ENCODE measurements at regions not wholly inside any gene's neighbourhood (a gene's known extent, or its start where the extent isn't known, plus 50 kb on each side); places are given as distances from the start of the nearest gene placed in this dataset.
"Not testable (repeated sequence)": the region's sequence is repeated elsewhere in the genome, so short reads cannot be mapped to it uniquely, and the experiment has no call there.

- DNase-seq (ENCODE audit: extremely low spot score); POLR2A ChIA-PET: not testable (repeated sequence)
- CTCF ChIA-PET: interaction anchor here (3.0 kb wide), 1 partner anchor 14 kb away, joined by 10 read pairs; no protein-coding TSS in a partner anchor
Measured at GRCh38 chr4:142897518-142897917, 51.4 kb upstream of the INPP4B start.

GRCh38 chr4:142900622-142901021 lies 54.5 kb upstream of the INPP4B start:
- POLR2A ChIA-PET: no interaction called here
- CTCF ChIA-PET: no interaction called here

GRCh38 chr4:142901166-142901662 lies 55.1 kb upstream of the INPP4B start:
- ChIA-PET CTCF (no interaction called here), POLR2A (no interaction called here)
- no peak for TF ChIP-seq CTCF (IDR thresholded peaks at IDR 0.05; ENCODE audit: control extremely low read depth, extremely low read depth, low read depth, missing control alignments)
- no peak for DNase-seq (ENCODE audit: extremely low spot score)

More at GRCh38 chr4:142900622-142901021, 54.5 kb upstream of the INPP4B start:
- DNase-seq (ENCODE audit: extremely low spot score): no peak
- TF ChIP-seq CTCF (IDR thresholded peaks at IDR 0.05; ENCODE audit: control extremely low read depth, extremely low read depth, low read depth, missing control alignments): no peak

DNA sequence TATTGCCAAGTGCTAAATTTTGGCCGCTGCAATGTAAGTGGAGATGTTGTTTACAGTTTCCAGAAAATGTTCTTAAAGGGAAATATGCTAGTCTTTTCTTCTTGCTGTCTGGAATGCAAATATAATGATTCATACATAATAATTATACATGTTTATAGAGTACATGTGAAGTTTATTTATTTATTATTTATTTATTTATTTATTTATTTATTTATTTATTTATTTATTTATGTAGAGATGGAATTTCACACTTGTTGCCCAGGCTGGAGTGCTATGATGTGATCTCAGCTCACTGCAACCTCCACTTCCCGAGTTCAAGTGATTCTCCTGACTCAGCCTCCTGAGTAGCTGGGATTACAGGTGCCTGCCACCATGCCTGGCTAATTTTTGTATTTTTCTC lies 57.5 kb upstream of the INPP4B start:
- POLR2A ChIA-PET; DNase-seq (ENCODE audit: extremely low spot score); CTCF ChIA-PET: not testable (repeated sequence)

GRCh38 chr4:142909908-142910307 lies 63.8 kb upstream of the INPP4B start:
- TF ChIP-seq CTCF (IDR thresholded peaks at IDR 0.05; ENCODE audit: control extremely low read depth, extremely low read depth, low read depth, missing control alignments): no peak
- DNase-seq (ENCODE audit: extremely low spot score): no peak
- ChIA-PET CTCF (interaction anchor here (0.9 to 1.5 kb wide), 3 partner anchors 12 to 28 kb away, joined by 3 to 5 read pairs (median 3); no protein-coding TSS in a partner anchor), POLR2A (no interaction called here)

GRCh38 chr4:142913034-142913433 lies 66.9 kb upstream of the INPP4B start:
- TF ChIP-seq CTCF (IDR thresholded peaks at IDR 0.05; ENCODE audit: control extremely low read depth, extremely low read depth, low read depth, missing control alignments): no peak
- CTCF ChIA-PET: interaction anchor here (1.6 to 3.2 kb wide), 2 partner anchors 10 to 15 kb away, joined by 6 to 10 read pairs; no protein-coding TSS in a partner anchor
- POLR2A ChIA-PET: no interaction called here
- DNase-seq (ENCODE audit: extremely low spot score): no peak

GRCh38 chr4:142913461-142914030 lies 67.4 kb upstream of the INPP4B start:
- CTCF ChIA-PET: interaction anchor here (1.6 to 3.2 kb wide), 2 partner anchors 10 to 15 kb away, joined by 6 to 10 read pairs; no protein-coding TSS in a partner anchor
- POLR2A ChIA-PET: no interaction called here
- no peak for TF ChIP-seq CTCF (IDR thresholded peaks at IDR 0.05; ENCODE audit: control extremely low read depth, extremely low read depth, low read depth, missing control alignments)
- DNase-seq (ENCODE audit: extremely low spot score): no peak

- CTCF ChIA-PET: no interaction called here
- DNase-seq (ENCODE audit: extremely low spot score): no peak
- POLR2A ChIA-PET: no interaction called here
- no peak for TF ChIP-seq CTCF (IDR thresholded peaks at IDR 0.05; ENCODE audit: control extremely low read depth, extremely low read depth, low read depth, missing control alignments)
Measured at GRCh38 chr4:142917678-142918077, 71.6 kb upstream of the INPP4B start.

Data from GM10248 (cell line).